Neuronal stem cell (in vitro differentiated cells): ENCODE measurements at regions not wholly inside any gene's neighbourhood (a gene's known extent, or its start where the extent isn't known, plus 50 kb on each side); places are given as distances from the start of the nearest gene placed in this dataset.

Source experiments
- DNase-seq: peaks from one replicate; pipeline ENCODE4 v3.0.0-alpha.2; 2013; ENCODE audit warnings: low spot score
- H2AFZ ChIP-seq: one replicate; pipeline ENCODE4 v1.6.1; 2013; ENCODE audit warnings: mild to moderate bottlenecking, low read length, inconsistent platforms
- H2AK5ac ChIP-seq: 2 replicates; pipeline ENCODE4 v1.6.1; 2013; ENCODE audit warnings: low read depth, mild to moderate bottlenecking, inconsistent platforms, low read length, moderate library complexity, mixed read lengths
- H2BK120ac ChIP-seq: 2 replicates; pipeline ENCODE4 v1.6.1; 2013; ENCODE audit warnings: low read depth, mild to moderate bottlenecking, inconsistent platforms, low read length, moderate library complexity, mixed read lengths
- H2BK12ac ChIP-seq: one replicate; pipeline ENCODE4 v1.6.1; 2013; ENCODE audit warnings: low read length, inconsistent platforms
- H2BK15ac ChIP-seq: 2 replicates; pipeline ENCODE4 v1.6.1; 2013; ENCODE audit warnings: mild to moderate bottlenecking, low read length, inconsistent platforms, mixed read lengths
- H2BK5ac ChIP-seq: one replicate; pipeline ENCODE4 v1.6.1; 2013; ENCODE audit warnings: inconsistent platforms, mild to moderate bottlenecking, low read length, moderate library complexity
- H3K14ac ChIP-seq: one replicate; pipeline ENCODE4 v1.6.1; 2013; ENCODE audit warnings: low read length, inconsistent platforms
- H3K18ac ChIP-seq: 2 replicates; pipeline ENCODE4 v1.6.1; 2013; ENCODE audit warnings: low read length, inconsistent platforms
- H3K23ac ChIP-seq: 2 replicates; pipeline ENCODE4 v1.6.1; 2013; ENCODE audit warnings: low read depth, mild to moderate bottlenecking, mixed read lengths, low read length, inconsistent platforms; ENCODE audit not compliant: poor library complexity
- H3K27ac ChIP-seq: replicated peaks from 3 replicates; pipeline ENCODE4 v1.5.1; 2013; ENCODE audit warnings: low read length, inconsistent platforms
- H3K27me3 ChIP-seq, 3 experiments: 2 replicates each; pipeline ENCODE4 v1.6.1; 2013; ENCODE audit warnings: low read length in 3 of 3, mild to moderate bottlenecking in 2 of 3, inconsistent platforms in 1 of 3, low read depth in 1 of 3, mixed read lengths in 1 of 3, moderate library complexity in 1 of 3; ENCODE audit not compliant: control insufficient read depth in 3 of 3, insufficient read depth in 3 of 3
- H3K36me3 ChIP-seq, 2 donors: replicated peaks in 1 of 2; 2 replicates each; pipeline ENCODE4 v1.6.1; 2013; ENCODE audit warnings: low read length in 2 of 2; ENCODE audit not compliant: control insufficient read depth in 2 of 2, insufficient read depth in 2 of 2
- H3K4ac ChIP-seq: 2 replicates; pipeline ENCODE4 v1.6.1; 2013; ENCODE audit warnings: inconsistent platforms, mild to moderate bottlenecking, low read length, moderate library complexity
- H3K4me1 ChIP-seq, 2 donors: 1 replicate in 1 of 2; 2 replicates in 1 of 2; pipeline ENCODE4 v1.6.1; 2013; ENCODE audit warnings: low read length in 2 of 2, low read depth in 1 of 2; ENCODE audit not compliant: control insufficient read depth in 2 of 2, insufficient read depth in 1 of 2
- H3K4me2 ChIP-seq: one replicate; pipeline ENCODE4 v1.6.1; 2013; ENCODE audit warnings: mild to moderate bottlenecking, low read length, inconsistent platforms; ENCODE audit not compliant: insufficient read depth, poor library complexity, severe bottlenecking
- H3K4me3 ChIP-seq, 2 donors: 2 replicates each; pipeline ENCODE4 v1.5.1; 2013; ENCODE audit warnings: low read length in 2 of 2, mild to moderate bottlenecking in 2 of 2, inconsistent platforms in 1 of 2, moderate library complexity in 1 of 2
- H3K79me1 ChIP-seq: one replicate; pipeline ENCODE4 v1.6.1; 2013; ENCODE audit warnings: low read depth, mild to moderate bottlenecking, inconsistent platforms, low read length, moderate library complexity
- H3K9ac ChIP-seq: one replicate; pipeline ENCODE4 v1.6.1; 2013; ENCODE audit warnings: mild to moderate bottlenecking, low read depth, low read length, inconsistent platforms; ENCODE audit not compliant: poor library complexity
- H3K9me3 ChIP-seq, 2 donors: replicated peaks in 1 of 2; 2 replicates each; pipeline versions ENCODE3 to v1.6.1; 2013; ENCODE audit warnings: low read length in 2 of 2, mild to moderate bottlenecking in 2 of 2, inconsistent platforms in 1 of 2, low read depth in 1 of 2, mixed read lengths in 1 of 2, moderate library complexity in 1 of 2; ENCODE audit not compliant: control insufficient read depth in 2 of 2, insufficient read depth in 1 of 2
- H4K8ac ChIP-seq: one replicate; pipeline ENCODE4 v1.6.1; 2013; ENCODE audit warnings: low read depth, mild to moderate bottlenecking, inconsistent platforms, low read length, moderate library complexity
- H4K91ac ChIP-seq: one replicate; pipeline ENCODE4 v1.6.1; 2013; ENCODE audit warnings: low read length, low read depth, mild to moderate bottlenecking, inconsistent platforms; ENCODE audit not compliant: poor library complexity
- WGBS, 2 donors: extraction: QIAGEN DNeasy Blood & Tissue Kit; methylation state at CpG; one replicate each; pipeline ENCODE4 v1.1.7; 2013; ENCODE audit warnings: missing lambda C conversion rate in 2 of 2, mixed read lengths in 1 of 2; ENCODE audit not compliant: insufficient read length in 2 of 2, insufficient replicate concordance in 1 of 2; ENCODE audit errors: extremely low coverage in 2 of 2; 5-methylcytosine and 5-hydroxymethylcytosine counted together

- H3K18ac ChIP-seq: no peak overlapping the region
- DNase-seq: no peak
- H2AK5ac ChIP-seq: no peak overlapping the region
- H3K9ac ChIP-seq: no peak overlapping the region
- no peak overlapping the region for H2BK5ac ChIP-seq
- no peaks in the 10 kb centered on the region for H3K36me3 ChIP-seq
- H2BK120ac ChIP-seq: no peak overlapping the region
- H2AFZ ChIP-seq: peak overlapping the region; percentile 92
- no peaks in the 10 kb centered on the region for H3K4me1 ChIP-seq
- H3K27me3 ChIP-seq: no peaks in the 10 kb centered on the region
- no peak overlapping the region for H3K4ac ChIP-seq
- H4K8ac ChIP-seq: no peak overlapping the region
- H4K91ac ChIP-seq: no peak overlapping the region
- H3K14ac ChIP-seq: no peak overlapping the region
- H2BK12ac ChIP-seq: no peak overlapping the region
- no CpG with 5 or more reads among the region's 4 CpGs for WGBS, 2 donors
- H3K4me3 ChIP-seq: no peak overlapping the region
- H3K27ac ChIP-seq: no peak overlapping the region
- H3K23ac ChIP-seq: no peak overlapping the region
- H2BK15ac ChIP-seq: no peak overlapping the region
- H3K9me3 ChIP-seq: peaks cover 0 to 9% of the 10 kb centered on the region in 2 donors
- no peaks in the 10 kb centered on the region for H3K79me1 ChIP-seq
- no peak overlapping the region for H3K4me2 ChIP-seq
Measured at GRCh38 chr13:38044067-38044466, 174.5 kb upstream of the TRPC4 start.

DNA sequence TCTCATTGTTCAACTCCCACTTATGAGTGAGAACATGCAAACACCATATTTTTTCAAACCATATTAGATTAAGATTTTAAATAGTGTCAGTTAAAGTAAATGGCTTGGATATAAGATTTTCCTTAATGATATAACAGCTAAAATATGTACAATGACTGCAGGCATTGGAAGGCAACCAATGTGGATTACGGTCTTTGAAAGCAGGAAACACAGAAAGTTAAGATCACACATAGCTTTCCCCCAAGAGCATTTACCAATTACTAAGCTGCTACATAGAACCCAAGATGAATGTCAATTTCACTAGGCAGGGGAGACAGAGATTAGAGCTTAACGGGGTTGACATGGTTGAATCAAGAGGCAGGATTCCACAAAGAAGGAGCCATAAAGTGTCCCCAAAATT, 173.2 kb upstream of the TRPC4 start:
- no peak overlapping the region for H3K23ac ChIP-seq
- H2AK5ac ChIP-seq: no peak overlapping the region
- WGBS, 2 donors: no CpG with 5 or more reads among the region's 2 CpGs
- no peak overlapping the region for H3K4me3 ChIP-seq
- H3K4me1 ChIP-seq: no peaks in the 10 kb centered on the region
- no peak overlapping the region for H3K14ac ChIP-seq
- H3K27me3 ChIP-seq: no peaks in the 10 kb centered on the region
- no peak overlapping the region for H2BK5ac ChIP-seq
- DNase-seq: no peak
- no peak overlapping the region for H4K91ac ChIP-seq
- H3K27ac ChIP-seq: no peak overlapping the region
- no peak overlapping the region for H2BK120ac ChIP-seq
- H3K4ac ChIP-seq: no peak overlapping the region
- no peaks in the 10 kb centered on the region for H3K36me3 ChIP-seq
- H4K8ac ChIP-seq: no peak overlapping the region
- no peaks in the 10 kb centered on the region for H3K79me1 ChIP-seq
- no peak overlapping the region for H3K4me2 ChIP-seq
- no peak overlapping the region for H2BK12ac ChIP-seq
- H3K9ac ChIP-seq: no peak overlapping the region
- H2AFZ ChIP-seq: no peak overlapping the region
- no peak overlapping the region for H3K18ac ChIP-seq
- peaks cover 0 to 9% of the 10 kb centered on the region in 2 donors for H3K9me3 ChIP-seq
- H2BK15ac ChIP-seq: no peak overlapping the region

- Histone ChIP-seq H2AFZ (no peak overlapping the region), H2BK120ac (no peak overlapping the region), H2BK12ac (no peak overlapping the region), H3K14ac (no peak overlapping the region), H3K4me2 (no peak overlapping the region), H3K36me3 (no peaks in the 10 kb centered on the region), H4K8ac (no peak overlapping the region), H3K4ac (no peak overlapping the region), H3K9ac (no peak overlapping the region), H3K18ac (no peak overlapping the region), H3K9me3 (peaks cover 0 to 4% of the 10 kb centered on the region in 2 donors), H3K4me3 (no peak overlapping the region), H4K91ac (no peak overlapping the region), H3K79me1 (no peaks in the 10 kb centered on the region), H3K23ac (no peak overlapping the region), H2AK5ac (no peak overlapping the region), H2BK5ac (no peak overlapping the region), H3K4me1 (no peaks in the 10 kb centered on the region), H3K27me3 (no peaks in the 10 kb centered on the region), H3K27ac (no peak overlapping the region), H2BK15ac (no peak overlapping the region)
- DNase-seq: no peak
- whole genome bisulfite sequencing, 2 donors: no CpG with 5 or more reads among the region's 2 CpGs
Measured at GRCh38 chr13:38024431-38024830, 154.9 kb upstream of the TRPC4 start.

- H2BK120ac ChIP-seq: no peak overlapping the region
- no peak overlapping the region for H4K8ac ChIP-seq
- no peak for DNase-seq
- H3K14ac ChIP-seq: no peak overlapping the region
- no peak overlapping the region for H2AK5ac ChIP-seq
- no peak overlapping the region for H2BK12ac ChIP-seq
- no peaks in the 10 kb centered on the region for H3K4me1 ChIP-seq
- no peaks in the 10 kb centered on the region for H3K27me3 ChIP-seq
- no peak overlapping the region for H3K23ac ChIP-seq
- no peak overlapping the region for H2AFZ ChIP-seq
- no peak overlapping the region for H2BK5ac ChIP-seq
- no peak overlapping the region for H2BK15ac ChIP-seq
- H4K91ac ChIP-seq: no peak overlapping the region
- no peaks in the 10 kb centered on the region for H3K79me1 ChIP-seq
- no peak overlapping the region for H3K18ac ChIP-seq
- H3K9me3 ChIP-seq: peaks cover 0 to 11% of the 10 kb centered on the region in 2 donors
- H3K4me2 ChIP-seq: no peak overlapping the region
- H3K4me3 ChIP-seq: no peak overlapping the region
- no peak overlapping the region for H3K4ac ChIP-seq
- no peaks in the 10 kb centered on the region for H3K36me3 ChIP-seq
- H3K27ac ChIP-seq: no peak overlapping the region
- WGBS, 2 donors: no CpG with 5 or more reads among the region's 2 CpGs
- no peak overlapping the region for H3K9ac ChIP-seq
Measured at GRCh38 chr13:38017320-38017719, 147.7 kb upstream of the TRPC4 start.
